ENCODE measurements at regions not wholly inside any gene's neighbourhood (a gene's known extent, or its start where the extent isn't known, plus 50 kb on each side); places are given as distances from the start of the nearest gene placed in this dataset.

DNA sequence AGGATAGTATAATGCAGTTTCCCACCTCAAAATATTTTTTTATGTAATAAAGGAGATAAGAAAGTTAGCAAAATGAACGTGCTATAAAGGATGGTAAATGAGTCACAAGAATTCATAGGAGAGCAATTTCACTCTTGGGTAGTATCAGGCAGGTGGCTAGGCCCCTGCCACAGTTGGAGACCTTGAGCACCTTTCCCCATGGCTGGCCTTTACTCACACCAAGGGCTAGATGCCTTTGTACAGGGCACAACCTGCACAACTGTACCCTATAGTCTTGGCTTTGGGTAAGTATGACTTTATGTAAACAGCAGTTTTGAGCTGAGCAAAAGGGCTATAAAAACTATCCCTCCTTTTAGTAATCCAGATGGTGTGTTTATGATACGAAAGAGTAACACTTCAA is 85.1 kb downstream of the CTH start:
- Histone ChIP-seq H3K23me2 (ENCODE audit: insufficient read length, low read depth, low read length, poor library complexity, severe bottlenecking) (no peaks in the 10 kb centered on the region), H3K4me2 (ENCODE audit: insufficient read depth, insufficient read length, low read length) (no peak overlapping the region), H3K18ac (ENCODE audit: insufficient read length, low read depth, low read length) (no peak overlapping the region), H4K20me1 (ENCODE audit: control insufficient read depth, insufficient read depth, insufficient read length) (no peaks in the 10 kb centered on the region), H2BK15ac (ENCODE audit: low read depth, low read length) (no peak overlapping the region), H4K5ac (ENCODE audit: insufficient read length, low read depth, low read length) (no peak overlapping the region), H2AFZ (ENCODE audit: low read length) (no peak overlapping the region), H3K27ac (ENCODE audit: insufficient read length, low read depth, low read length) (no peak overlapping the region), H4K91ac (ENCODE audit: insufficient read length, low read depth, low read length) (no peak overlapping the region), H3K23ac (ENCODE audit: insufficient read length, low read depth, low read length) (no peak overlapping the region), H3K14ac (ENCODE audit: insufficient read depth, low read length) (no peak overlapping the region), H3K9me3 (ENCODE audit: control insufficient read depth, low read depth, low read length) (no peaks in the 10 kb centered on the region), H3K79me2 (ENCODE audit: insufficient read depth, low read length) (no peaks in the 10 kb centered on the region), H2AK5ac (ENCODE audit: insufficient read length, low read length) (no peak overlapping the region), H3K4me1 (ENCODE audit: insufficient read depth, low read length) (no peaks in the 10 kb centered on the region), H4K8ac (replicated peaks; ENCODE audit: insufficient read length, low read depth, low read length) (no peak overlapping the region), H3T11ph (ENCODE audit: low read length) (no peak overlapping the region), H2BK120ac (ENCODE audit: low read depth, low read length, poor library complexity, severe bottlenecking) (no peak overlapping the region), H2BK5ac (ENCODE audit: insufficient read length, low read length) (no peak overlapping the region), H3K79me1 (ENCODE audit: insufficient read depth, low read depth, low read length, poor library complexity, severe bottlenecking) (no peaks in the 10 kb centered on the region), H2BK12ac (ENCODE audit: insufficient read length, low read depth, low read length) (no peak overlapping the region), H3K4ac (ENCODE audit: low read depth, low read length) (no peak overlapping the region), H3K27me3 (ENCODE audit: insufficient read depth, low read length) (no peaks in the 10 kb centered on the region), H2BK20ac (ENCODE audit: low read depth, low read length, poor library complexity, severe bottlenecking) (no peak overlapping the region), H3K9ac (ENCODE audit: extremely low read depth, insufficient read length, low read length) (no peak overlapping the region), H3K56ac (ENCODE audit: insufficient read length, low read depth, low read length) (no peak overlapping the region)
- Mint-ChIP-seq H3K27ac (no peak overlapping the region), H3K27me3 (ENCODE audit: low read depth) (no peaks in the 10 kb centered on the region; the same call in 1 of the 2 replicates), H3K9me3 (no peaks in the 10 kb centered on the region), H3K4me1 (no peaks in the 10 kb centered on the region), H3K4me3 (no peak overlapping the region), H3K36me3 (ENCODE audit: insufficient read depth in 1 of 3, low read depth in 3 of 3) (no peaks in the 10 kb centered on the region)
- WGBS (ENCODE audit: extremely low coverage, insufficient read length, low lambda C conversion rate) = no CpG with 5 or more reads among the region's 2 CpGs
- TF ChIP-seq, protein P1, sequence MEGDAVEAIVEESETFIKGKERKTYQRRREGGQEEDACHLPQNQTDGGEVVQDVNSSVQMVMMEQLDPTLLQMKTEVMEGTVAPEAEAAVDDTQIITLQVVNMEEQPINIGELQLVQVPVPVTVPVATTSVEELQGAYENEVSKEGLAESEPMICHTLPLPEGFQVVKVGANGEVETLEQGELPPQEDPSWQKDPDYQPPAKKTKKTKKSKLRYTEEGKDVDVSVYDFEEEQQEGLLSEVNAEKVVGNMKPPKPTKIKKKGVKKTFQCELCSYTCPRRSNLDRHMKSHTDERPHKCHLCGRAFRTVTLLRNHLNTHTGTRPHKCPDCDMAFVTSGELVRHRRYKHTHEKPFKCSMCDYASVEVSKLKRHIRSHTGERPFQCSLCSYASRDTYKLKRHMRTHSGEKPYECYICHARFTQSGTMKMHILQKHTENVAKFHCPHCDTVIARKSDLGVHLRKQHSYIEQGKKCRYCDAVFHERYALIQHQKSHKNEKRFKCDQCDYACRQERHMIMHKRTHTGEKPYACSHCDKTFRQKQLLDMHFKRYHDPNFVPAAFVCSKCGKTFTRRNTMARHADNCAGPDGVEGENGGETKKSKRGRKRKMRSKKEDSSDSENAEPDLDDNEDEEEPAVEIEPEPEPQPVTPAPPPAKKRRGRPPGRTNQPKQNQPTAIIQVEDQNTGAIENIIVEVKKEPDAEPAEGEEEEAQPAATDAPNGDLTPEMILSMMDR (conservative IDR thresholded peaks at IDR 0.05) = no peak
- DNase-seq = no peak

Data from H9 (cell line).